ENCODE measurements at regions not wholly inside any gene's neighbourhood (a gene's known extent, or its start where the extent isn't known, plus 50 kb on each side); places are given as distances from the start of the nearest gene placed in this dataset.

DNA sequence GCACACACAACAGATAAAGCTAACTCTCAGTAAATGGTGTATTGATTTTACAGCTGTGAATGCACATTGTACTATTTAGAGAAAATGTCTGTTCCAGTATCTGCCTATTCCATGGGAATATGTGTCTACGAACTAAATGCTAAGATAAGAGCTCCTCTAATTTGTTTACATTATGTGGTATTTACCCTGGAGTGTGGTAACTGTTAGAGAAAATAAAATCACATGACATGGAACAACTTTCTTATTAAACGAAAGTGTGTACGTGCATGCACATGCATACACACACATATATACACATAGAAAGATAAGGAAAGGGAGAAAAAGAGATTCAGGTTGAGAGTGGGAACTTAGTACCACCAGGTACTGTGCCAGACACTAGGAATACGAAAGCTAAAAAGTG is 1151.7 kb upstream of the TENM4 start:
- DNase-seq (ENCODE audit: low spot score, unreplicated experiment) = no peak
- Mint-ChIP-seq H3K4me3 (ENCODE audit: low read depth) (no peak overlapping the region), H3K36me3 (ENCODE audit: insufficient read depth) (no peaks in the 10 kb centered on the region), H3K9me3 (ENCODE audit: low read depth) (peaks cover 2% of the 10 kb centered on the region), H3K27me3 (no peaks in the 10 kb centered on the region), H3K27ac (peak overlapping the region; percentile 53), H3K4me1 (ENCODE audit: low read depth) (peaks cover 38% of the 10 kb centered on the region)
- TF ChIP-seq, protein P1, sequence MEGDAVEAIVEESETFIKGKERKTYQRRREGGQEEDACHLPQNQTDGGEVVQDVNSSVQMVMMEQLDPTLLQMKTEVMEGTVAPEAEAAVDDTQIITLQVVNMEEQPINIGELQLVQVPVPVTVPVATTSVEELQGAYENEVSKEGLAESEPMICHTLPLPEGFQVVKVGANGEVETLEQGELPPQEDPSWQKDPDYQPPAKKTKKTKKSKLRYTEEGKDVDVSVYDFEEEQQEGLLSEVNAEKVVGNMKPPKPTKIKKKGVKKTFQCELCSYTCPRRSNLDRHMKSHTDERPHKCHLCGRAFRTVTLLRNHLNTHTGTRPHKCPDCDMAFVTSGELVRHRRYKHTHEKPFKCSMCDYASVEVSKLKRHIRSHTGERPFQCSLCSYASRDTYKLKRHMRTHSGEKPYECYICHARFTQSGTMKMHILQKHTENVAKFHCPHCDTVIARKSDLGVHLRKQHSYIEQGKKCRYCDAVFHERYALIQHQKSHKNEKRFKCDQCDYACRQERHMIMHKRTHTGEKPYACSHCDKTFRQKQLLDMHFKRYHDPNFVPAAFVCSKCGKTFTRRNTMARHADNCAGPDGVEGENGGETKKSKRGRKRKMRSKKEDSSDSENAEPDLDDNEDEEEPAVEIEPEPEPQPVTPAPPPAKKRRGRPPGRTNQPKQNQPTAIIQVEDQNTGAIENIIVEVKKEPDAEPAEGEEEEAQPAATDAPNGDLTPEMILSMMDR (IDR thresholded peaks at IDR 0.05; ENCODE audit: unreplicated experiment) = no peak

GRCh38 chr11:80587906-80588305 is 1147.1 kb upstream of the TENM4 start:
- H3K4me3 Mint-ChIP-seq (ENCODE audit: low read depth) = no peak overlapping the region
- TF ChIP-seq, protein P1 (IDR thresholded peaks at IDR 0.05; ENCODE audit: unreplicated experiment) = no peak
- no peaks in the 10 kb centered on the region for H3K27me3 Mint-ChIP-seq
- H3K4me1 Mint-ChIP-seq (ENCODE audit: low read depth) = peaks cover 12% of the 10 kb centered on the region
- no peaks in the 10 kb centered on the region for H3K36me3 Mint-ChIP-seq (ENCODE audit: insufficient read depth)
- H3K9me3 Mint-ChIP-seq (ENCODE audit: low read depth) = peaks cover 2% of the 10 kb centered on the region
- no peak for DNase-seq (ENCODE audit: low spot score, unreplicated experiment)
- no peak overlapping the region for H3K27ac Mint-ChIP-seq

- H3K36me3 Mint-ChIP-seq (ENCODE audit: insufficient read depth) = no peaks in the 10 kb centered on the region
- TF ChIP-seq, protein P1 (IDR thresholded peaks at IDR 0.05; ENCODE audit: unreplicated experiment) = no peak
Observed at GRCh38 chr11:80586464-80586863, 1145.6 kb upstream of the TENM4 start.

GRCh38 chr11:80584661-80585060 is 1143.8 kb upstream of the TENM4 start:
- no peak for DNase-seq (ENCODE audit: low spot score, unreplicated experiment)
- Mint-ChIP-seq H3K4me1 (ENCODE audit: low read depth) (peaks cover 5% of the 10 kb centered on the region), H3K27me3 (no peaks in the 10 kb centered on the region)

More at GRCh38 chr11:80586464-80586863, 1145.6 kb upstream of the TENM4 start:
- H3K4me1 Mint-ChIP-seq (ENCODE audit: low read depth) = peaks cover 5% of the 10 kb centered on the region
- H3K27ac Mint-ChIP-seq = no peak overlapping the region
- no peak overlapping the region for H3K4me3 Mint-ChIP-seq (ENCODE audit: low read depth)
- DNase-seq (ENCODE audit: low spot score, unreplicated experiment) = no peak
- peaks cover 6% of the 10 kb centered on the region for H3K9me3 Mint-ChIP-seq (ENCODE audit: low read depth)
- H3K27me3 Mint-ChIP-seq = no peaks in the 10 kb centered on the region

DNA sequence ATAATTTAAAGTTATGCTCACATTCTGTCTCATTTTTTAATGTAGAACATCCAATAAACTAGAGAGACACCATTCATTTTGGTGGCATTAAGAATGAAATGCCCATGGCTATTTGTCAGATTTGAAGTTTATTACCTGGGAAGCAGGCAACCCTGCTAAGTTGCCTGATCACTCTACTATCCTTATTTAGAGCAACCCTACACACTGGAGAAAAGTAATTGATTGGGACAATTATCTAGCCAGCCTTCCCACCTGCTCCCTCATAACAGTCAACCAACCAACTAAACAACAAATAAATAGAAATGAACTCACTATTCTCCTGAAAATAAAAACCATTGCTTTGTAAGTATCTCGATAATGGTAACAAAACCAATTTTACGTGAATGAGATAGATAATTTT is 1129.0 kb upstream of the TENM4 start:
- Mint-ChIP-seq H3K4me3 (ENCODE audit: low read depth) (no peak overlapping the region), H3K4me1 (ENCODE audit: low read depth) (peaks cover 2% of the 10 kb centered on the region), H3K27me3 (no peaks in the 10 kb centered on the region), H3K9me3 (ENCODE audit: low read depth) (peaks cover 20% of the 10 kb centered on the region), H3K36me3 (ENCODE audit: insufficient read depth) (peaks cover 3% of the 10 kb centered on the region), H3K27ac (no peak overlapping the region)
- TF ChIP-seq, protein P1 (IDR thresholded peaks at IDR 0.05; ENCODE audit: unreplicated experiment) = no peak
- no peak for DNase-seq (ENCODE audit: low spot score, unreplicated experiment)

More at GRCh38 chr11:80584661-80585060, 1143.8 kb upstream of the TENM4 start:
- no peaks in the 10 kb centered on the region for H3K36me3 Mint-ChIP-seq (ENCODE audit: insufficient read depth)
- H3K27ac Mint-ChIP-seq = no peak overlapping the region
- no peak overlapping the region for H3K4me3 Mint-ChIP-seq (ENCODE audit: low read depth)
- TF ChIP-seq, protein P1 (IDR thresholded peaks at IDR 0.05; ENCODE audit: unreplicated experiment) = no peak
- H3K9me3 Mint-ChIP-seq (ENCODE audit: low read depth) = peaks cover 4% of the 10 kb centered on the region

Data from progenitor cell of endocrine pancreas (in vitro differentiated cells).